HCT116 (cell line): ENCODE measurements at regions not wholly inside any gene's neighbourhood (a gene's known extent, or its start where the extent isn't known, plus 50 kb on each side); places are given as distances from the start of the nearest gene placed in this dataset.

Source experiments
- ATAC-seq: fragments of 200-7000 bp; cut with Tn5 transposase; 2 replicates; pipeline ENCODE4 v1.9.1; 2020; ENCODE audit warnings: mild to moderate bottlenecking, moderate library complexity
- BruUV-seq: library from RNA; stranded (reverse); fragments of 400-500 nt; replicated peaks from 2 replicates; lab custom pipeline; 2021; lab: Mats Ljungman, UMichigan
- CTCF ChIA-PET: fragments of 300-600 bp; sonication (Branson Sonifier 250); formaldehyde crosslinking; loops from one replicate; lab custom pipeline; 2021; ENCODE audit warnings: antibody characterized with exemption; lab: Charles Lee
- POLR2A ChIA-PET: fragments of 300-600, 350-600 bp; sonication (Branson Sonifier 250); formaldehyde crosslinking; loops from one replicate; lab custom pipeline; 2021; ENCODE audit warnings: antibody characterized with exemption; lab: Charles Lee
- RAD21 ChIA-PET, 2 experiments: fragments of 300-600 bp; sonication (Branson Sonifier 250); formaldehyde crosslinking; loops; one replicate each; lab custom pipeline; 2023; ENCODE audit warnings: low total read pairs in 2 of 2; ENCODE audit not compliant: uncharacterized antibody in 2 of 2, unreplicated experiment in 2 of 2, low non-redundant PET in 1 of 2; lab: Charles Lee
- DNase-seq: peaks from one replicate; pipeline ENCODE4 v3.0.0-alpha.2; 2010; ENCODE audit warnings: low read depth, low spot score
- H2AFZ ChIP-seq: fragments of 200-600 bp; shearing (Covaris generic), sonication (generic); 2 replicates; pipeline ENCODE4 v1.6.1; 2017; ENCODE audit warnings: low read depth, mixed run types, mixed read lengths, antibody characterized with exemption, low read length; ENCODE audit not compliant: poor library complexity, severe bottlenecking
- H3K27ac ChIP-seq: 2 replicates; pipeline ENCODE4 v1.5.1; 2012; ENCODE audit warnings: low read depth, low read length
- H3K27me3 ChIP-seq: fragments of 200-600 bp; sonication (generic); 2 replicates; pipeline ENCODE4 v1.6.1; 2016; ENCODE audit warnings: mixed run types, low read length, mixed read lengths; ENCODE audit not compliant: insufficient read depth
- H3K36me3 ChIP-seq, 2 experiments: fragments of 200-500 bp in 1 of 2; fragments of 200-600 bp in 1 of 2; sonication (Bioruptor generic) in 1 of 2; sonication (generic) in 1 of 2; 2 replicates each; pipeline versions ENCODE4 v1.5.1 to v1.6.1; 2014 to 2016; ENCODE audit warnings: low read length in 2 of 2, inconsistent platforms in 1 of 2, mixed read lengths in 1 of 2, mixed run types in 1 of 2; ENCODE audit not compliant: insufficient read depth in 2 of 2, control insufficient read depth in 1 of 2
- H3K4me1 ChIP-seq, 2 experiments: fragments of 200-600 bp in 1 of 2; sonication (generic) in 1 of 2; 2 replicates each; pipeline versions ENCODE4 v1.5.1 to v1.6.1; 2012 to 2017; ENCODE audit warnings: low read length in 2 of 2, inconsistent platforms in 1 of 2, mild to moderate bottlenecking in 1 of 2, mixed read lengths in 1 of 2, mixed run types in 1 of 2, moderate library complexity in 1 of 2; ENCODE audit not compliant: insufficient read depth in 2 of 2, control insufficient read depth in 1 of 2
- H3K4me2 ChIP-seq: fragments of 200-600 bp; sonication (generic); 2 replicates; pipeline ENCODE4 v1.6.1; 2017; ENCODE audit warnings: mixed run types, low read length, mixed read lengths
- H3K4me3 ChIP-seq, 2 experiments: fragments of 200-600 bp in 1 of 2; sonication (generic) in 1 of 2; replicated peaks in 1 of 2; 2 replicates each; pipeline ENCODE4 v1.5.1; 2011 to 2016; ENCODE audit warnings: low read length in 2 of 2, control low read depth in 1 of 2, low read depth in 1 of 2, mild to moderate bottlenecking in 1 of 2, mixed read lengths in 1 of 2, mixed run types in 1 of 2
- H3K79me2 ChIP-seq: fragments of 200-600 bp; sonication (generic); 2 replicates; pipeline ENCODE4 v1.6.1; 2017; ENCODE audit warnings: mild to moderate bottlenecking, mixed run types, low read length, moderate library complexity, mixed read lengths; ENCODE audit not compliant: insufficient read depth
- H3K9ac ChIP-seq: fragments of 200-600 bp; sonication (generic); 2 replicates; pipeline ENCODE4 v1.6.1; 2016; ENCODE audit warnings: low read length, mixed read lengths
- H3K9me2 ChIP-seq: fragments of 200-600 bp; sonication (generic), shearing (Covaris generic); 2 replicates; pipeline ENCODE4 v1.6.1; 2017; ENCODE audit warnings: mixed run types, mild to moderate bottlenecking, moderate library complexity; ENCODE audit not compliant: insufficient read depth
- H3K9me3 ChIP-seq, 2 experiments: fragments of 200-500 bp in 1 of 2; fragments of 200-600 bp in 1 of 2; sonication (Bioruptor generic) in 1 of 2; sonication (generic) in 1 of 2; 2 replicates each; pipeline ENCODE4 v1.6.1; 2014 to 2017; ENCODE audit warnings: low read length in 2 of 2, mixed read lengths in 2 of 2, inconsistent platforms in 1 of 2, low read depth in 1 of 2, mild to moderate bottlenecking in 1 of 2, mixed run types in 1 of 2, moderate library complexity in 1 of 2; ENCODE audit not compliant: control insufficient read depth in 1 of 2, insufficient read depth in 1 of 2
- H4K20me1 ChIP-seq: fragments of 200-600 bp; sonication (generic), shearing (Covaris generic); 2 replicates; pipeline ENCODE4 v1.6.1; 2017; ENCODE audit warnings: mixed run types, mild to moderate bottlenecking, moderate library complexity; ENCODE audit not compliant: insufficient read depth
- CBX3 ChIP-seq: IDR thresholded peaks from 2 replicates; pipeline ENCODE4 v1.6.1; 2012; ENCODE audit warnings: low read depth
- EGR1 ChIP-seq: IDR thresholded peaks from 2 replicates; pipeline ENCODE4 v1.6.1; 2012; ENCODE audit warnings: low read depth
- EZH2 ChIP-seq: fragments of 200-600 bp; sonication (generic); IDR thresholded peaks from 2 replicates; pipeline ENCODE4 v1.6.1; 2017; ENCODE audit warnings: antibody characterized with exemption, mixed run types
- POLR2AphosphoS5 ChIP-seq: IDR thresholded peaks from 2 replicates; pipeline ENCODE4 v1.6.1; 2011; ENCODE audit warnings: mild to moderate bottlenecking, low read depth, low read length, moderate library complexity
- SRF ChIP-seq: IDR thresholded peaks from 2 replicates; pipeline ENCODE4 v1.6.1; 2012; ENCODE audit warnings: low read depth
- YY1 ChIP-seq: IDR thresholded peaks from 2 replicates; pipeline ENCODE4 v1.6.1; 2011; ENCODE audit warnings: low read length, low read depth, moderate library complexity, mild to moderate bottlenecking; ENCODE audit not compliant: insufficient replicate concordance; ENCODE audit errors: extremely low read depth
- ZNF274 ChIP-seq: fragments of 200-500 bp; sonication (Bioruptor generic); IDR thresholded peaks from 2 replicates; pipeline ENCODE4 v1.6.1; 2014; ENCODE audit warnings: mild to moderate bottlenecking, low read depth, low read length, inconsistent platforms
- intact Hi-C: fragments of 100-400 bp; cut with micrococcal nuclease; formaldehyde crosslinking; loops from 2 replicates; pipeline ENCODE4 v1.10.0; 2022
- TF ChIP-seq, protein P1 (sequence below): IDR thresholded peaks from 2 replicates; pipeline ENCODE4 v1.6.1; 2012; ENCODE audit warnings: low read depth
- TF ChIP-seq, protein P2 (sequence below), 3 experiments: fragments of 200-600 bp in 1 of 3; sonication (generic) in 1 of 3; IDR thresholded peaks in 2 of 3; conservative IDR thresholded peaks in 1 of 3; 2 replicates each; pipeline ENCODE4 v1.5.1; 2012 to 2017; ENCODE audit warnings: low read depth in 2 of 3, low read length in 2 of 3, antibody characterized with exemption in 1 of 3, borderline replicate concordance in 1 of 3, control low read depth in 1 of 3, mild to moderate bottlenecking in 1 of 3, mixed read lengths in 1 of 3, mixed run types in 1 of 3, moderate library complexity in 1 of 3; ENCODE audit not compliant: insufficient read depth in 1 of 3
- TF ChIP-seq, protein P3 (sequence below): IDR thresholded peaks from 2 replicates; pipeline ENCODE4 v1.6.1; 2012
- TF ChIP-seq, protein P4 (sequence below): IDR thresholded peaks from 2 replicates; pipeline ENCODE4 v1.6.1; 2011; ENCODE audit warnings: mild to moderate bottlenecking, low read length, moderate library complexity; ENCODE audit not compliant: insufficient replicate concordance; ENCODE audit errors: extremely low read depth

DNA sequence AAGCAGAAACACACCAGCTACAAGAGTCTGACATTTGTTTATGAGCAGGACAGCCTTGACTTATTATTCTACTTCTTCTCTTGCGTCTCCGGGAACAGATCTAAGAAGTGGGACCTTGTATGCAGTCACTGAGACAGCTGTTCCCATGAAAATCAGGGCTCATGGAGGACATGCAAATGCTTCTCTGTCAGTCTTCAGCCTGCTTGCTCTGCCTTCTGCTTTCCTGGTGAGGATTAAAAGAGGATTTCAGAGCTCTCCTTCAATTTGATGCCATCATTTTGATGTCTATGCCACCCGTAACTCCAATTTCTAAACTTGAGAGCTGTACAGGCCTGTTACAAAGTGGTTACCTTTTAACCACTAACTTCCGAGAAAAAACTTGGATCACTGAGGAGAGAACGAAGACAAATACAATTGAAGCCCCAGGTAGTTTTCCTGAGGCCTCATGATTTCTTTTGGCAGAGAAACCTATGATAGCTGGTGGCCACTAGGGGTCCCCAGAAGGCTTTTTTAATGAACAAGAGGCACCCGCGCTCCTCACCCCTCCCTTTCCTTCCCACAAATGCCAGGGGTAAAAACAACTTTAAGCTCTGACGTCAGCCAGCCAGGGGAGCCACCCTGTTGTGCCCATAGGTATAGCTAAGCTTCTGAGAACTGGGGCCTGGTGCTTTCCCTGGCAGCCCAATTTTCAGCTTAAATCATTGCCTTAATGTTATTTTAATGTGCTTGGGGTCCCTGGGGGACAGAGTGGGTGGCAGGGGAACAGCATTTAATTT, 97.0 kb downstream of the DDIT4L start (continued):
- no peak; the same call in 1 of the 2 replicates for TF ChIP-seq SRF
- no peak for TF ChIP-seq EGR1
- no peak for TF ChIP-seq YY1
- TF ChIP-seq, protein P1, sequence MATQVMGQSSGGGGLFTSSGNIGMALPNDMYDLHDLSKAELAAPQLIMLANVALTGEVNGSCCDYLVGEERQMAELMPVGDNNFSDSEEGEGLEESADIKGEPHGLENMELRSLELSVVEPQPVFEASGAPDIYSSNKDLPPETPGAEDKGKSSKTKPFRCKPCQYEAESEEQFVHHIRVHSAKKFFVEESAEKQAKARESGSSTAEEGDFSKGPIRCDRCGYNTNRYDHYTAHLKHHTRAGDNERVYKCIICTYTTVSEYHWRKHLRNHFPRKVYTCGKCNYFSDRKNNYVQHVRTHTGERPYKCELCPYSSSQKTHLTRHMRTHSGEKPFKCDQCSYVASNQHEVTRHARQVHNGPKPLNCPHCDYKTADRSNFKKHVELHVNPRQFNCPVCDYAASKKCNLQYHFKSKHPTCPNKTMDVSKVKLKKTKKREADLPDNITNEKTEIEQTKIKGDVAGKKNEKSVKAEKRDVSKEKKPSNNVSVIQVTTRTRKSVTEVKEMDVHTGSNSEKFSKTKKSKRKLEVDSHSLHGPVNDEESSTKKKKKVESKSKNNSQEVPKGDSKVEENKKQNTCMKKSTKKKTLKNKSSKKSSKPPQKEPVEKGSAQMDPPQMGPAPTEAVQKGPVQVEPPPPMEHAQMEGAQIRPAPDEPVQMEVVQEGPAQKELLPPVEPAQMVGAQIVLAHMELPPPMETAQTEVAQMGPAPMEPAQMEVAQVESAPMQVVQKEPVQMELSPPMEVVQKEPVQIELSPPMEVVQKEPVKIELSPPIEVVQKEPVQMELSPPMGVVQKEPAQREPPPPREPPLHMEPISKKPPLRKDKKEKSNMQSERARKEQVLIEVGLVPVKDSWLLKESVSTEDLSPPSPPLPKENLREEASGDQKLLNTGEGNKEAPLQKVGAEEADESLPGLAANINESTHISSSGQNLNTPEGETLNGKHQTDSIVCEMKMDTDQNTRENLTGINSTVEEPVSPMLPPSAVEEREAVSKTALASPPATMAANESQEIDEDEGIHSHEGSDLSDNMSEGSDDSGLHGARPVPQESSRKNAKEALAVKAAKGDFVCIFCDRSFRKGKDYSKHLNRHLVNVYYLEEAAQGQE = no peak

DNA sequence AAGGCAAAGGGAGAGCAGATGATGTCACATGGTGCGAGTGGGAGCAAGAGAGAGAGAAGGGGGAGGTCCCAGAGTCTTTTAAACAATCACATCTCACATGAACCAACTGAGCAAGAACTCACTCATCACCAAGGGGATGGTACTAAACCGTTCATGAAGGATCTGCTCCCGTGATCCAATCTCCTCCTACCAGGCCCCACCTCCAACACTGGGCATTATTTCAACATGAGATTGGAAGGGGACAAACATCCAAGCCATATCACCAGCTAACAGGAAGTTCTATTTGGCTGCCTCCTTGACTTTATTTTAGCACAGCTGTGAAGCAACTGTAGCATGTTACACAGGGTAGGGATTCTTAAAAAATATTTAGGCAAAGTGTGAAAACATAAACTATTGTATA, 102.5 kb downstream of the DDIT4L start:
- Histone ChIP-seq H3K36me3 (no peaks in the 10 kb centered on the region), H3K9ac (no peak overlapping the region), H3K27ac (no peak overlapping the region), H4K20me1 (no peaks in the 10 kb centered on the region), H2AFZ (peak overlapping the region; percentile 9), H3K4me2 (no peak overlapping the region), H3K79me2 (no peaks in the 10 kb centered on the region), H3K4me1 (peaks cover 0 to 6% of the 10 kb centered on the region in 2 experiments; a peak in 1 of 4 replicates), H3K9me2 (no peaks in the 10 kb centered on the region), H3K4me3 (no peak overlapping the region), H3K27me3 (no peaks in the 10 kb centered on the region), H3K9me3 (no peaks in the 10 kb centered on the region)
- intact Hi-C loops = no loop called here
- DNase-seq = no peak
- POLR2A ChIA-PET = no interaction called here
- BruUV-seq = no TSS peak
- RAD21 ChIA-PET = no interaction called here
- CTCF ChIA-PET = no interaction called here
- ATAC-seq = no peak
- TF ChIP-seq, protein P2, sequence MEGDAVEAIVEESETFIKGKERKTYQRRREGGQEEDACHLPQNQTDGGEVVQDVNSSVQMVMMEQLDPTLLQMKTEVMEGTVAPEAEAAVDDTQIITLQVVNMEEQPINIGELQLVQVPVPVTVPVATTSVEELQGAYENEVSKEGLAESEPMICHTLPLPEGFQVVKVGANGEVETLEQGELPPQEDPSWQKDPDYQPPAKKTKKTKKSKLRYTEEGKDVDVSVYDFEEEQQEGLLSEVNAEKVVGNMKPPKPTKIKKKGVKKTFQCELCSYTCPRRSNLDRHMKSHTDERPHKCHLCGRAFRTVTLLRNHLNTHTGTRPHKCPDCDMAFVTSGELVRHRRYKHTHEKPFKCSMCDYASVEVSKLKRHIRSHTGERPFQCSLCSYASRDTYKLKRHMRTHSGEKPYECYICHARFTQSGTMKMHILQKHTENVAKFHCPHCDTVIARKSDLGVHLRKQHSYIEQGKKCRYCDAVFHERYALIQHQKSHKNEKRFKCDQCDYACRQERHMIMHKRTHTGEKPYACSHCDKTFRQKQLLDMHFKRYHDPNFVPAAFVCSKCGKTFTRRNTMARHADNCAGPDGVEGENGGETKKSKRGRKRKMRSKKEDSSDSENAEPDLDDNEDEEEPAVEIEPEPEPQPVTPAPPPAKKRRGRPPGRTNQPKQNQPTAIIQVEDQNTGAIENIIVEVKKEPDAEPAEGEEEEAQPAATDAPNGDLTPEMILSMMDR (IDR thresholded peaks at IDR 0.05 in 2 of 3, conservative IDR thresholded peaks at IDR 0.05 in 1 of 3; ENCODE audit: borderline replicate concordance in 1 of 3, insufficient read depth in 1 of 3, low read depth in 2 of 3, low read length in 2 of 3) = no peak
- TF ChIP-seq, protein P1 = no peak
- TF ChIP-seq, protein P3, sequence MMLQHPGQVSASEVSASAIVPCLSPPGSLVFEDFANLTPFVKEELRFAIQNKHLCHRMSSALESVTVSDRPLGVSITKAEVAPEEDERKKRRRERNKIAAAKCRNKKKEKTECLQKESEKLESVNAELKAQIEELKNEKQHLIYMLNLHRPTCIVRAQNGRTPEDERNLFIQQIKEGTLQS = no peak
- TF ChIP-seq, protein P4, sequence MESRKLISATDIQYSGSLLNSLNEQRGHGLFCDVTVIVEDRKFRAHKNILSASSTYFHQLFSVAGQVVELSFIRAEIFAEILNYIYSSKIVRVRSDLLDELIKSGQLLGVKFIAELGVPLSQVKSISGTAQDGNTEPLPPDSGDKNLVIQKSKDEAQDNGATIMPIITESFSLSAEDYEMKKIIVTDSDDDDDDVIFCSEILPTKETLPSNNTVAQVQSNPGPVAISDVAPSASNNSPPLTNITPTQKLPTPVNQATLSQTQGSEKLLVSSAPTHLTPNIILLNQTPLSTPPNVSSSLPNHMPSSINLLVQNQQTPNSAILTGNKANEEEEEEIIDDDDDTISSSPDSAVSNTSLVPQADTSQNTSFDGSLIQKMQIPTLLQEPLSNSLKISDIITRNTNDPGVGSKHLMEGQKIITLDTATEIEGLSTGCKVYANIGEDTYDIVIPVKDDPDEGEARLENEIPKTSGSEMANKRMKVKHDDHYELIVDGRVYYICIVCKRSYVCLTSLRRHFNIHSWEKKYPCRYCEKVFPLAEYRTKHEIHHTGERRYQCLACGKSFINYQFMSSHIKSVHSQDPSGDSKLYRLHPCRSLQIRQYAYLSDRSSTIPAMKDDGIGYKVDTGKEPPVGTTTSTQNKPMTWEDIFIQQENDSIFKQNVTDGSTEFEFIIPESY = no peak
- TF ChIP-seq POLR2AphosphoS5 (no peak), EZH2 (no peak), ZNF274 (no peak), CBX3 (no peak)
